GM12878 (cell line): ENCODE measurements at regions not wholly inside any gene's neighbourhood (a gene's known extent, or its start where the extent isn't known, plus 50 kb on each side); places are given as distances from the start of the nearest gene placed in this dataset.
"Not testable (repeated sequence)": the region's sequence is repeated elsewhere in the genome, so short reads cannot be mapped to it uniquely, and the experiment has no call there.

ENCODE experiments used
- BHLHE40 ChIP-seq, 2 experiments: fragments of 450-650 bp in 1 of 2; IDR thresholded peaks; 2 replicates each; pipeline ENCODE4 v1.6.1; 2011 to 2017; ENCODE audit warnings: low read depth in 2 of 2, borderline replicate concordance in 1 of 2, improper control_type of control experiment in 1 of 2, low read length in 1 of 2, mild to moderate bottlenecking in 1 of 2
- CHD2 ChIP-seq: IDR thresholded peaks from 2 replicates; pipeline ENCODE4 v1.6.1; 2011; ENCODE audit warnings: low read depth, low read length, improper control_type of control experiment, borderline replicate concordance
- HDGF ChIP-seq: fragments of 450-650 bp; IDR thresholded peaks from 2 replicates; pipeline ENCODE4 v1.6.1; 2016; ENCODE audit warnings: antibody characterized with exemption
- NR2C2 ChIP-seq: IDR thresholded peaks from 2 replicates; pipeline ENCODE4 v1.6.1; 2011; ENCODE audit warnings: borderline replicate concordance, low read depth; ENCODE audit not compliant: control insufficient read depth, insufficient read length
- POLR2A ChIP-seq: IDR thresholded peaks from 2 replicates; pipeline ENCODE4 v1.6.1; 2011; ENCODE audit warnings: low read depth, mild to moderate bottlenecking, low read length
- POLR2AphosphoS5 ChIP-seq: IDR thresholded peaks from 2 replicates; pipeline ENCODE4 v1.6.1; 2011; ENCODE audit warnings: mild to moderate bottlenecking, low read length, inconsistent platforms
- SP1 ChIP-seq: IDR thresholded peaks from one replicate; pipeline ENCODE4 v1.6.1; 2011; ENCODE audit warnings: low read depth, low read length
- SUZ12 ChIP-seq: fragments of 200-600 bp; sonication (generic); IDR thresholded peaks from one replicate; pipeline ENCODE4 v1.6.1; 2018; ENCODE audit warnings: antibody characterized with exemption, mild to moderate bottlenecking; ENCODE audit not compliant: unreplicated experiment
- ZNF384 ChIP-seq: IDR thresholded peaks from 2 replicates; pipeline ENCODE4 v1.6.1; 2012; ENCODE audit warnings: low read depth, mild to moderate bottlenecking, low read length, improper control_type of control experiment, borderline replicate concordance
- TF ChIP-seq, protein P1 (sequence below): fragments of 150-350 bp; IDR thresholded peaks from 2 replicates; pipeline ENCODE4 v1.6.1; 2016; ENCODE audit warnings: low read depth, low read length
- TF ChIP-seq, protein P2 (sequence below), 3 experiments: IDR thresholded peaks in 2 of 3; conservative IDR thresholded peaks in 1 of 3; 2 replicates each; pipeline ENCODE4 v1.5.1; 2011; ENCODE audit warnings: low read depth in 3 of 3, low read length in 3 of 3, mild to moderate bottlenecking in 3 of 3, control low read depth in 2 of 3, moderate library complexity in 2 of 3, inconsistent platforms in 1 of 3, mixed read lengths in 1 of 3; ENCODE audit not compliant: control insufficient read depth in 2 of 3, insufficient read depth in 1 of 3; ENCODE audit errors: extremely low read depth in 1 of 3
- TF ChIP-seq, protein P3 (sequence below): fragments of 450-650 bp; IDR thresholded peaks from 2 replicates; pipeline ENCODE4 v1.6.1; 2017; ENCODE audit warnings: low read depth, mild to moderate bottlenecking, moderate library complexity

DNA sequence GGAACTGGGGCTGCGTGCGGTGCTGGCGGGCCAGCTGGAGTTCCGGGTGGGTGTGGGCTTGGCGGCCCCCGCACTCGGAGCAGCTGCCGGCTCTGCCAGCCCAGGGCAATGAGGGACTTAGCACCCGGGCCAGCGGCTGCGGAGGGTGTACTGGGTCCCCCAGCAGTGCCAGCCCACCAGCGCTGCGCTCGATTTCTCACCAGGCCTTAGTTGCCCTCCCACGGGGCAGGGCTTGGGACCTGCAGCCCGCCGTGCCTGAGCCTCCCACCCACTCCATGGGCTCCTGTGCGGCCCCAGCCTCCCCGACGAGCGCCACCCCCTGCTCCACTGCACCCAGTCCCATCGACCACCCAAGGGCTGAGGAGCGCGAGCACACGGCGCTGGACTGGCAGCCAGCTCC is 126.0 kb upstream of the SPATA12 start:
- TF ChIP-seq BHLHE40 (IDR thresholded peaks at IDR 0.05; ENCODE audit: borderline replicate concordance in 1 of 2, low read depth in 2 of 2, low read length in 1 of 2); HDGF; CHD2; NR2C2; POLR2A; ZNF384; SP1; POLR2AphosphoS5; SUZ12: not testable (repeated sequence)
- TF ChIP-seq, protein P1, sequence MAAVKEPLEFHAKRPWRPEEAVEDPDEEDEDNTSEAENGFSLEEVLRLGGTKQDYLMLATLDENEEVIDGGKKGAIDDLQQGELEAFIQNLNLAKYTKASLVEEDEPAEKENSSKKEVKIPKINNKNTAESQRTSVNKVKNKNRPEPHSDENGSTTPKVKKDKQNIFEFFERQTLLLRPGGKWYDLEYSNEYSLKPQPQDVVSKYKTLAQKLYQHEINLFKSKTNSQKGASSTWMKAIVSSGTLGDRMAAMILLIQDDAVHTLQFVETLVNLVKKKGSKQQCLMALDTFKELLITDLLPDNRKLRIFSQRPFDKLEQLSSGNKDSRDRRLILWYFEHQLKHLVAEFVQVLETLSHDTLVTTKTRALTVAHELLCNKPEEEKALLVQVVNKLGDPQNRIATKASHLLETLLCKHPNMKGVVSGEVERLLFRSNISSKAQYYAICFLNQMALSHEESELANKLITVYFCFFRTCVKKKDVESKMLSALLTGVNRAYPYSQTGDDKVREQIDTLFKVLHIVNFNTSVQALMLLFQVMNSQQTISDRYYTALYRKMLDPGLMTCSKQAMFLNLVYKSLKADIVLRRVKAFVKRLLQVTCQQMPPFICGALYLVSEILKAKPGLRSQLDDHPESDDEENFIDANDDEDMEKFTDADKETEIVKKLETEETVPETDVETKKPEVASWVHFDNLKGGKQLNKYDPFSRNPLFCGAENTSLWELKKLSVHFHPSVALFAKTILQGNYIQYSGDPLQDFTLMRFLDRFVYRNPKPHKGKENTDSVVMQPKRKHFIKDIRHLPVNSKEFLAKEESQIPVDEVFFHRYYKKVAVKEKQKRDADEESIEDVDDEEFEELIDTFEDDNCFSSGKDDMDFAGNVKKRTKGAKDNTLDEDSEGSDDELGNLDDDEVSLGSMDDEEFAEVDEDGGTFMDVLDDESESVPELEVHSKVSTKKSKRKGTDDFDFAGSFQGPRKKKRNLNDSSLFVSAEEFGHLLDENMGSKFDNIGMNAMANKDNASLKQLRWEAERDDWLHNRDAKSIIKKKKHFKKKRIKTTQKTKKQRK, result not testable (repeated sequence)
- TF ChIP-seq, protein P2, sequence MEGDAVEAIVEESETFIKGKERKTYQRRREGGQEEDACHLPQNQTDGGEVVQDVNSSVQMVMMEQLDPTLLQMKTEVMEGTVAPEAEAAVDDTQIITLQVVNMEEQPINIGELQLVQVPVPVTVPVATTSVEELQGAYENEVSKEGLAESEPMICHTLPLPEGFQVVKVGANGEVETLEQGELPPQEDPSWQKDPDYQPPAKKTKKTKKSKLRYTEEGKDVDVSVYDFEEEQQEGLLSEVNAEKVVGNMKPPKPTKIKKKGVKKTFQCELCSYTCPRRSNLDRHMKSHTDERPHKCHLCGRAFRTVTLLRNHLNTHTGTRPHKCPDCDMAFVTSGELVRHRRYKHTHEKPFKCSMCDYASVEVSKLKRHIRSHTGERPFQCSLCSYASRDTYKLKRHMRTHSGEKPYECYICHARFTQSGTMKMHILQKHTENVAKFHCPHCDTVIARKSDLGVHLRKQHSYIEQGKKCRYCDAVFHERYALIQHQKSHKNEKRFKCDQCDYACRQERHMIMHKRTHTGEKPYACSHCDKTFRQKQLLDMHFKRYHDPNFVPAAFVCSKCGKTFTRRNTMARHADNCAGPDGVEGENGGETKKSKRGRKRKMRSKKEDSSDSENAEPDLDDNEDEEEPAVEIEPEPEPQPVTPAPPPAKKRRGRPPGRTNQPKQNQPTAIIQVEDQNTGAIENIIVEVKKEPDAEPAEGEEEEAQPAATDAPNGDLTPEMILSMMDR (IDR thresholded peaks at IDR 0.05 in 2 of 3, conservative IDR thresholded peaks at IDR 0.05 in 1 of 3; ENCODE audit: control insufficient read depth in 2 of 3, extremely low read depth in 1 of 3, insufficient read depth in 1 of 3, low read depth in 3 of 3, low read length in 3 of 3), result not testable (repeated sequence)
- TF ChIP-seq, protein P3, sequence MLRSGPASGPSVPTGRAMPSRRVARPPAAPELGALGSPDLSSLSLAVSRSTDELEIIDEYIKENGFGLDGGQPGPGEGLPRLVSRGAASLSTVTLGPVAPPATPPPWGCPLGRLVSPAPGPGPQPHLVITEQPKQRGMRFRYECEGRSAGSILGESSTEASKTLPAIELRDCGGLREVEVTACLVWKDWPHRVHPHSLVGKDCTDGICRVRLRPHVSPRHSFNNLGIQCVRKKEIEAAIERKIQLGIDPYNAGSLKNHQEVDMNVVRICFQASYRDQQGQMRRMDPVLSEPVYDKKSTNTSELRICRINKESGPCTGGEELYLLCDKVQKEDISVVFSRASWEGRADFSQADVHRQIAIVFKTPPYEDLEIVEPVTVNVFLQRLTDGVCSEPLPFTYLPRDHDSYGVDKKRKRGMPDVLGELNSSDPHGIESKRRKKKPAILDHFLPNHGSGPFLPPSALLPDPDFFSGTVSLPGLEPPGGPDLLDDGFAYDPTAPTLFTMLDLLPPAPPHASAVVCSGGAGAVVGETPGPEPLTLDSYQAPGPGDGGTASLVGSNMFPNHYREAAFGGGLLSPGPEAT, result not testable (repeated sequence)
